ENCODE measurements at regions not wholly inside any gene's neighbourhood (a gene's known extent, or its start where the extent isn't known, plus 50 kb on each side); places are given as distances from the start of the nearest gene placed in this dataset.

- TF ChIP-seq POLR2AphosphoS5 (IDR thresholded peaks at IDR 0.05; ENCODE audit: borderline replicate concordance, low read depth, low read length) (no peak), EZH2 (IDR thresholded peaks at IDR 0.05) (no peak), FOXP2 (optimal IDR thresholded peaks at IDR 0.05; ENCODE audit: control extremely low read depth, extremely low read length, insufficient read depth) (no peak)
Measured at GRCh38 chr4:110898290-110898689, 275.4 kb upstream of the PITX2 start.

Data from SK-N-MC (cell line).